ENCODE measurements at regions not wholly inside any gene's neighbourhood (a gene's known extent, or its start where the extent isn't known, plus 50 kb on each side); places are given as distances from the start of the nearest gene placed in this dataset.

- ATAC-seq (ENCODE audit: low read depth) (no peak), DNase-seq (no peak)
- ChIA-PET CTCF (no interaction called here), POLR2A (ENCODE audit: unreplicated experiment) (no interaction called here)
- Histone ChIP-seq H2BK15ac (ENCODE audit: low read depth, low read length) (no peak overlapping the region), H4K91ac (ENCODE audit: insufficient read depth, low read depth, low read length) (no peak overlapping the region), H3K9ac (ENCODE audit: low read depth, low read length) (no peak overlapping the region), H3K4me3 (ENCODE audit: insufficient read depth, low read depth, low read length) (no peak overlapping the region), H2BK20ac (ENCODE audit: low read depth, low read length) (no peak overlapping the region), H3K23ac (ENCODE audit: low read depth, low read length) (no peak overlapping the region), H3K27me3 (ENCODE audit: control insufficient read depth, insufficient read depth, low read length) (no peaks in the 10 kb centered on the region), H3K56ac (ENCODE audit: extremely low read depth, insufficient read depth, low read length) (no peak overlapping the region), H3K79me1 (ENCODE audit: low read depth in 1 of 2, low read length in 2 of 2) (no peaks in the 10 kb centered on the region), H3K18ac (ENCODE audit: low read depth, low read length) (no peak overlapping the region), H3K9me3 (ENCODE audit: control insufficient read depth, insufficient read depth, low read length) (peaks cover 21% of the 10 kb centered on the region), H3K4me2 (ENCODE audit: low read depth, low read length) (no peak overlapping the region), H2AK9ac (replicated peaks; ENCODE audit: low read depth, low read length, poor library complexity) (no peak overlapping the region), H4K5ac (ENCODE audit: low read depth, low read length) (no peak overlapping the region), H3K4ac (ENCODE audit: low read depth, low read length) (no peak overlapping the region), H3K27ac (ENCODE audit: insufficient read depth, low read length) (no peak overlapping the region), H2BK5ac (ENCODE audit: low read depth, low read length, poor library complexity, severe bottlenecking) (no peak overlapping the region), H3K36me3 (ENCODE audit: control insufficient read depth, insufficient read depth, low read length) (no peaks in the 10 kb centered on the region), H2AK5ac (ENCODE audit: low read depth, low read length) (no peak overlapping the region), H3K14ac (replicated peaks; ENCODE audit: low read depth, low read length) (no peak overlapping the region), H3K4me1 (ENCODE audit: control insufficient read depth, insufficient read depth, low read length) (no peaks in the 10 kb centered on the region), H4K8ac (ENCODE audit: low read depth in 2 of 2, low read length in 2 of 2) (no peak overlapping the region), H3K9me1 (ENCODE audit: insufficient read depth, low read length) (no peaks in the 10 kb centered on the region), H2AFZ (replicated peaks; ENCODE audit: low read length, poor library complexity) (no peak overlapping the region), H2BK120ac (ENCODE audit: low read depth, low read length) (no peak overlapping the region), H4K20me1 (ENCODE audit: insufficient read depth, low read length) (no peaks in the 10 kb centered on the region)
- no CpG with 5 or more reads among the region's 12 CpGs for WGBS, 2 experiments (ENCODE audit: extremely low coverage in 2 of 2, insufficient read length in 1 of 2)
- no TSS peak for BruUV-seq (replicated peaks)
- in situ Hi-C loops (cut with MboI; ENCODE audit: low sequenced_read_pairs) (no loop called here), dilution Hi-C loops (cut with HindIII; ENCODE audit: low sequenced_read_pairs, unreplicated experiment) (no loop called here), intact Hi-C loops (cut with micrococcal nuclease) (no loop called here)
- TF ChIP-seq SMC3 (IDR thresholded peaks at IDR 0.05; ENCODE audit: low read depth, low read length): no peak
- TF ChIP-seq MAZ (IDR thresholded peaks at IDR 0.05; ENCODE audit: borderline replicate concordance, low read depth, low read length): no peak
- no peak for TF ChIP-seq BHLHE40 (IDR thresholded peaks at IDR 0.05; ENCODE audit: low read depth, low read length)
- no peak for TF ChIP-seq CEBPB (IDR thresholded peaks at IDR 0.05; ENCODE audit: low read depth, low read length)
- TF ChIP-seq ELK1 (IDR thresholded peaks at IDR 0.05; ENCODE audit: borderline replicate concordance, low read depth, low read length): no peak
- no peak for TF ChIP-seq NFE2L2 (IDR thresholded peaks at IDR 0.05; ENCODE audit: low read depth, low read length)
- no peak for TF ChIP-seq MAFK (IDR thresholded peaks at IDR 0.05; ENCODE audit: low read depth, low read length)
- TF ChIP-seq CHD1 (IDR thresholded peaks at IDR 0.05; ENCODE audit: low read depth, low read length): no peak
- TF ChIP-seq USF2 (IDR thresholded peaks at IDR 0.05; ENCODE audit: low read depth, low read length): no peak
- TF ChIP-seq FOS (IDR thresholded peaks at IDR 0.05; ENCODE audit: low read depth, low read length): no peak
- no peak for TF ChIP-seq RAD21 (IDR thresholded peaks at IDR 0.05; ENCODE audit: low read length)
Measured at GRCh38 chr14:97703006-97703760, 906.0 kb downstream of the VRK1 start.

All from IMR-90 (cell line).